HG03066 (cell line): ENCODE measurements at regions not wholly inside any gene's neighbourhood (a gene's known extent, or its start where the extent isn't known, plus 50 kb on each side); places are given as distances from the start of the nearest gene placed in this dataset.

Experiments used
- ATAC-seq: cut with Tn5 transposase; IDR thresholded peaks from one replicate; pipeline ENCODE4 v1.9.1; 2021; ENCODE audit warnings: low read depth; ENCODE audit not compliant: unreplicated experiment

GRCh38 chr4:71236226-71236625 is 102.6 kb upstream of the SLC4A4 start:
- ATAC-seq = no peak

GRCh38 chr4:71237641-71238040 is 101.2 kb upstream of the SLC4A4 start:
- ATAC-seq = no peak

- no peak for ATAC-seq
Measured at GRCh38 chr4:71239365-71239764, 99.5 kb upstream of the SLC4A4 start.

GRCh38 chr4:71240094-71240493 is 98.7 kb upstream of the SLC4A4 start:
- ATAC-seq = no peak

GRCh38 chr4:71241501-71242288 is 97.1 kb upstream of the SLC4A4 start:
- no peak for ATAC-seq

- ATAC-seq = no peak
Measured at GRCh38 chr4:71243091-71243833, 95.6 kb upstream of the SLC4A4 start.

- no peak for ATAC-seq
Measured at GRCh38 chr4:71247706-71248105, 91.1 kb upstream of the SLC4A4 start.

GRCh38 chr4:71251261-71251660 is 87.6 kb upstream of the SLC4A4 start:
- ATAC-seq = no peak

GRCh38 chr4:71253545-71253944 is 85.3 kb upstream of the SLC4A4 start:
- ATAC-seq = no peak

- ATAC-seq = no peak
Measured at GRCh38 chr4:71254451-71255012, 84.3 kb upstream of the SLC4A4 start.

GRCh38 chr4:71255976-71256375 is 82.8 kb upstream of the SLC4A4 start:
- no peak for ATAC-seq

GRCh38 chr4:71257761-71258160 is 81.1 kb upstream of the SLC4A4 start:
- ATAC-seq = no peak

- no peak for ATAC-seq
Measured at GRCh38 chr4:71258323-71258722, 80.5 kb upstream of the SLC4A4 start.

GRCh38 chr4:71259280-71259679 is 79.5 kb upstream of the SLC4A4 start:
- no peak for ATAC-seq

- no peak for ATAC-seq
Measured at GRCh38 chr4:71259911-71260331, 78.9 kb upstream of the SLC4A4 start.

GRCh38 chr4:71260544-71260943 is 78.3 kb upstream of the SLC4A4 start:
- ATAC-seq = no peak

GRCh38 chr4:71261001-71261400 is 77.8 kb upstream of the SLC4A4 start:
- ATAC-seq = no peak

GRCh38 chr4:71261633-71262121 is 77.1 kb upstream of the SLC4A4 start:
- ATAC-seq = no peak

- no peak for ATAC-seq
Measured at GRCh38 chr4:71262161-71262560, 76.7 kb upstream of the SLC4A4 start.

- ATAC-seq = no peak
Measured at GRCh38 chr4:71266090-71266794, 72.6 kb upstream of the SLC4A4 start.

- no peak for ATAC-seq
Measured at GRCh38 chr4:71267244-71267643, 71.6 kb upstream of the SLC4A4 start.
